SK-N-SH (cell line): ENCODE measurements at regions not wholly inside any gene's neighbourhood (a gene's known extent, or its start where the extent isn't known, plus 50 kb on each side); places are given as distances from the start of the nearest gene placed in this dataset.

ENCODE experiments used
- CTCF ChIA-PET: fragments of 300-600, 350-600 bp; formaldehyde crosslinking; extraction: SDS; loops from one replicate; lab custom pipeline; 2021; lab: Yijun Ruan, JAX
- POLR2A ChIA-PET: fragments of 350-600 bp; sonication (Branson Sonifier 250); formaldehyde crosslinking; extraction: SDS; loops from one replicate; lab custom pipeline; 2020; ENCODE audit warnings: antibody characterized with exemption, inconsistent platforms; lab: Yijun Ruan, JAX
- DNase-seq: peaks from one replicate; pipeline ENCODE4 v3.0.0; 2012
- H2AFZ ChIP-seq: fragments of 200-600 bp; sonication (generic); 2 replicates; pipeline ENCODE4 v1.8.1; 2016; ENCODE audit warnings: antibody characterized with exemption, mild to moderate bottlenecking, low read depth
- H3F3A ChIP-seq: fragments of 200-600 bp; sonication (generic); replicated peaks from 2 replicates; pipeline ENCODE3; 2016; ENCODE audit warnings: antibody characterized with exemption, mild to moderate bottlenecking; ENCODE audit not compliant: insufficient read depth
- H3K27ac ChIP-seq, 2 experiments: fragments of 200-500 bp in 1 of 2; fragments of 200-600 bp in 1 of 2; sonication (Bioruptor generic) in 1 of 2; sonication (generic), shearing (Covaris generic) in 1 of 2; 2 replicates each; pipeline versions ENCODE4 v1.5.1 to v1.6.1; 2014 to 2016; ENCODE audit warnings: low read depth in 2 of 2, inconsistent platforms in 1 of 2, low read length in 1 of 2, mild to moderate bottlenecking in 1 of 2, mixed read lengths in 1 of 2
- H3K27me3 ChIP-seq: fragments of 200-600 bp; sonication (generic), shearing (Covaris generic); 2 replicates; pipeline ENCODE4 v1.6.1; 2016; ENCODE audit warnings: mixed run types; ENCODE audit not compliant: insufficient read depth
- H3K36me3 ChIP-seq, 2 experiments: fragments of 200-500 bp in 1 of 2; fragments of 200-600 bp in 1 of 2; sonication (Bioruptor generic) in 1 of 2; sonication (generic) in 1 of 2; replicated peaks in 1 of 2; 2 replicates each; pipeline versions ENCODE3 to v1.5.1; 2014 to 2016; ENCODE audit warnings: low read length in 1 of 2, mild to moderate bottlenecking in 1 of 2; ENCODE audit not compliant: insufficient read depth in 2 of 2, control insufficient read depth in 1 of 2
- H3K4me1 ChIP-seq, 2 experiments: fragments of 200-500 bp in 1 of 2; fragments of 200-600 bp in 1 of 2; sonication (Bioruptor generic) in 1 of 2; sonication (generic), shearing (Covaris generic) in 1 of 2; 2 replicates each; pipeline versions ENCODE4 v1.5.1 to v1.6.1; 2014 to 2016; ENCODE audit warnings: low read depth in 1 of 2, low read length in 1 of 2, mixed run types in 1 of 2; ENCODE audit not compliant: insufficient read depth in 2 of 2, control insufficient read depth in 1 of 2
- H3K4me2 ChIP-seq: fragments of 200-600 bp; sonication (generic), shearing (Covaris generic); 2 replicates; pipeline ENCODE4 v1.6.1; 2017; ENCODE audit warnings: mixed run types
- H3K4me3 ChIP-seq, 2 experiments: fragments of 200-500 bp in 1 of 2; fragments of 200-600 bp in 1 of 2; sonication (Bioruptor generic) in 1 of 2; sonication (generic), shearing (Covaris generic) in 1 of 2; 2 replicates each; pipeline versions ENCODE4 v1.5.1 to v1.8.1; 2014 to 2016; ENCODE audit warnings: low read depth in 2 of 2, inconsistent platforms in 1 of 2, low read length in 1 of 2, mild to moderate bottlenecking in 1 of 2, mixed read lengths in 1 of 2, moderate library complexity in 1 of 2
- H3K79me2 ChIP-seq: fragments of 200-600 bp; sonication (generic); 2 replicates; pipeline ENCODE4 v1.8.1; 2017; ENCODE audit warnings: mild to moderate bottlenecking; ENCODE audit not compliant: insufficient read depth
- H3K9ac ChIP-seq: fragments of 200-600 bp; sonication (generic); 2 replicates; pipeline ENCODE4 v1.6.1; 2017; ENCODE audit warnings: mixed run types
- H3K9me2 ChIP-seq: fragments of 200-600 bp; sonication (generic); 2 replicates; pipeline ENCODE4 v1.6.1; 2017; ENCODE audit warnings: mixed run types
- H3K9me3 ChIP-seq: fragments of 200-600 bp; sonication (generic); 2 replicates; pipeline ENCODE4 v1.6.1; 2017; ENCODE audit warnings: mixed run types, mild to moderate bottlenecking, moderate library complexity
- H4K20me1 ChIP-seq: fragments of 200-600 bp; sonication (generic); 2 replicates; pipeline ENCODE4 v1.6.1; 2017; ENCODE audit warnings: mild to moderate bottlenecking, mixed run types; ENCODE audit not compliant: insufficient read depth
- CHD2 ChIP-seq: fragments of 150-350 bp; IDR thresholded peaks from 2 replicates; pipeline ENCODE4 v1.6.1; 2018; ENCODE audit warnings: low read length; ENCODE audit not compliant: partially characterized antibody
- ELF1 ChIP-seq: IDR thresholded peaks from 2 replicates; pipeline ENCODE4 v1.4.0; 2012
- FOXJ3 ChIP-seq: sonication (generic); formaldehyde crosslinking; IDR thresholded peaks from 2 replicates; pipeline ENCODE4 v1.5.1; 2020; ENCODE audit warnings: mild to moderate bottlenecking, missing genetic modification reagents
- FOXM1 ChIP-seq: IDR thresholded peaks from 2 replicates; pipeline ENCODE4 v1.4.0; 2012; ENCODE audit warnings: low read depth, mild to moderate bottlenecking
- GABPA ChIP-seq: IDR thresholded peaks from 2 replicates; pipeline ENCODE4 v1.4.0; 2012; ENCODE audit warnings: low read depth, mild to moderate bottlenecking
- GATA2 ChIP-seq: sonication (generic); formaldehyde crosslinking; IDR thresholded peaks from 2 replicates; pipeline ENCODE4 v1.5.0; 2020; ENCODE audit warnings: mild to moderate bottlenecking, missing genetic modification reagents
- MXI1 ChIP-seq: IDR thresholded peaks from 2 replicates; pipeline ENCODE4 v1.6.1; 2012; ENCODE audit warnings: mild to moderate bottlenecking, low read depth, low read length, improper control_type of control experiment
- NFIC ChIP-seq: IDR thresholded peaks from 2 replicates; pipeline ENCODE4 v1.4.0; 2012; ENCODE audit warnings: borderline replicate concordance
- RAD21 ChIP-seq: IDR thresholded peaks from 2 replicates; pipeline ENCODE4 v1.6.1; 2012; ENCODE audit warnings: mild to moderate bottlenecking, low read length
- RCOR1 ChIP-seq: fragments of 150-350 bp; IDR thresholded peaks from 2 replicates; pipeline ENCODE4 v1.6.1; 2017; ENCODE audit warnings: antibody characterized with exemption, low read length
- RFX5 ChIP-seq: IDR thresholded peaks from 2 replicates; pipeline ENCODE4 v1.6.1; 2012; ENCODE audit warnings: mild to moderate bottlenecking, improper control_type of control experiment, low read length
- SIN3A ChIP-seq: IDR thresholded peaks from 2 replicates; pipeline ENCODE4 v1.6.1; 2012; ENCODE audit warnings: low read depth, mild to moderate bottlenecking, low read length, moderate library complexity, borderline replicate concordance
- SMC3 ChIP-seq: IDR thresholded peaks from 2 replicates; pipeline ENCODE4 v1.6.1; 2012; ENCODE audit warnings: low read depth, low read length, improper control_type of control experiment
- TAF1 ChIP-seq: IDR thresholded peaks from 2 replicates; pipeline ENCODE4 v1.6.1; 2012; ENCODE audit warnings: low read depth, mild to moderate bottlenecking, low read length, moderate library complexity, borderline replicate concordance
- TCF12 ChIP-seq: IDR thresholded peaks from 2 replicates; pipeline ENCODE4 v1.4.0; 2012
- YY1 ChIP-seq: IDR thresholded peaks from 2 replicates; pipeline ENCODE4 v1.4.0; 2012; ENCODE audit warnings: low read depth, mild to moderate bottlenecking
- WGBS: methylation state at CpG from one replicate; pipeline ENCODE4 v1.1.6; 2017; ENCODE audit warnings: low lambda C conversion rate; 5-methylcytosine and 5-hydroxymethylcytosine counted together
- TF ChIP-seq, protein P1 (sequence below): IDR thresholded peaks from 2 replicates; pipeline ENCODE4 v1.4.0; 2012; ENCODE audit warnings: low read depth
- TF ChIP-seq, protein P2 (sequence below): IDR thresholded peaks from 2 replicates; pipeline ENCODE4 v1.4.0; 2012; ENCODE audit warnings: low read depth, borderline replicate concordance
- TF ChIP-seq, protein P3 (sequence below): IDR thresholded peaks from 2 replicates; pipeline ENCODE4 v1.4.0; 2012; ENCODE audit warnings: low read depth, borderline replicate concordance
- TF ChIP-seq, protein P4 (sequence below): fragments of 150-350 bp; IDR thresholded peaks from 2 replicates; pipeline ENCODE4 v1.6.1; 2016; ENCODE audit warnings: mild to moderate bottlenecking, low read depth, low read length

DNA sequence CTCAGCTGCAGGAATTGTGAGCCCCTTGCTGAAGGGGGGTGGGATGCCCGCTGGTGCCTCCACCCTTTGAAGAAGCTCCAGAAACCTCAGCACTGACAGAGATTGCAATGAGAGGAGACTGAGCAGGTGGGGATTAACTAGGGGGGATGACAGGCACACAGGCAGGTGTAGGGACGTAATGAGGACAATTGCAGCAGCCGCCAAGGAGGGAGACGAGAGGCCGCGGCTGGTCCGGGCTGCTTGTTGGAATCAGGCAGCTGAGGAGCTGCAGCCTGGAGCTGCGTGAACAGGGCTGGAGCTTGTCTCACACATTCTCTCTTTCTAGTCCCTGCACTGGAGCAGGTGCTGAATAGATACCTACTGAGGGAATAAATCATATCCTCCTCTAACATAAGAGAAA, 122.0 kb upstream of the TCERG1L start:
- Histone ChIP-seq H3K79me2 (no peaks in the 10 kb centered on the region), H4K20me1 (no peaks in the 10 kb centered on the region), H2AFZ (no peak overlapping the region), H3K4me2 (no peak overlapping the region), H3K9me2 (no peaks in the 10 kb centered on the region), H3K4me3 (no peak overlapping the region), H3F3A (no peaks in the 10 kb centered on the region), H3K4me1 (peaks cover 0 to 31% of the 10 kb centered on the region in 2 experiments; a peak in 2 of 4 replicates), H3K27me3 (no peaks in the 10 kb centered on the region), H3K27ac (no peak overlapping the region), H3K9ac (no peak overlapping the region), H3K9me3 (no peaks in the 10 kb centered on the region), H3K36me3 (no peaks in the 10 kb centered on the region)
- CTCF ChIA-PET = interaction anchor here (7.7 kb wide), 1 partner anchor 20 kb away, joined by 52 read pairs; no protein-coding TSS in a partner anchor
- TF ChIP-seq RFX5 = no peak
- no peak for TF ChIP-seq MXI1
- no peak for TF ChIP-seq FOXJ3
- TF ChIP-seq YY1 = no peak
- TF ChIP-seq CHD2 = no peak
- no peak for TF ChIP-seq RAD21
- TF ChIP-seq ELF1 = no peak
- TF ChIP-seq TCF12 = no peak
- no peak for TF ChIP-seq SMC3
- TF ChIP-seq SIN3A = no peak
- TF ChIP-seq, protein P1, sequence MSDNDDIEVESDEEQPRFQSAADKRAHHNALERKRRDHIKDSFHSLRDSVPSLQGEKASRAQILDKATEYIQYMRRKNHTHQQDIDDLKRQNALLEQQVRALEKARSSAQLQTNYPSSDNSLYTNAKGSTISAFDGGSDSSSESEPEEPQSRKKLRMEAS = no peak
- TF ChIP-seq, protein P2, sequence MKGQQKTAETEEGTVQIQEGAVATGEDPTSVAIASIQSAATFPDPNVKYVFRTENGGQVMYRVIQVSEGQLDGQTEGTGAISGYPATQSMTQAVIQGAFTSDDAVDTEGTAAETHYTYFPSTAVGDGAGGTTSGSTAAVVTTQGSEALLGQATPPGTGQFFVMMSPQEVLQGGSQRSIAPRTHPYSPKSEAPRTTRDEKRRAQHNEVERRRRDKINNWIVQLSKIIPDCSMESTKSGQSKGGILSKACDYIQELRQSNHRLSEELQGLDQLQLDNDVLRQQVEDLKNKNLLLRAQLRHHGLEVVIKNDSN = no peak
- no peak for TF ChIP-seq NFIC
- TF ChIP-seq, protein P3, sequence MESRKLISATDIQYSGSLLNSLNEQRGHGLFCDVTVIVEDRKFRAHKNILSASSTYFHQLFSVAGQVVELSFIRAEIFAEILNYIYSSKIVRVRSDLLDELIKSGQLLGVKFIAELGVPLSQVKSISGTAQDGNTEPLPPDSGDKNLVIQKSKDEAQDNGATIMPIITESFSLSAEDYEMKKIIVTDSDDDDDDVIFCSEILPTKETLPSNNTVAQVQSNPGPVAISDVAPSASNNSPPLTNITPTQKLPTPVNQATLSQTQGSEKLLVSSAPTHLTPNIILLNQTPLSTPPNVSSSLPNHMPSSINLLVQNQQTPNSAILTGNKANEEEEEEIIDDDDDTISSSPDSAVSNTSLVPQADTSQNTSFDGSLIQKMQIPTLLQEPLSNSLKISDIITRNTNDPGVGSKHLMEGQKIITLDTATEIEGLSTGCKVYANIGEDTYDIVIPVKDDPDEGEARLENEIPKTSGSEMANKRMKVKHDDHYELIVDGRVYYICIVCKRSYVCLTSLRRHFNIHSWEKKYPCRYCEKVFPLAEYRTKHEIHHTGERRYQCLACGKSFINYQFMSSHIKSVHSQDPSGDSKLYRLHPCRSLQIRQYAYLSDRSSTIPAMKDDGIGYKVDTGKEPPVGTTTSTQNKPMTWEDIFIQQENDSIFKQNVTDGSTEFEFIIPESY = no peak
- TF ChIP-seq TAF1 = no peak
- no peak for DNase-seq
- POLR2A ChIA-PET = no interaction called here
- 48% methylated on average over 6 of the region's 8 CpGs for WGBS

DNA sequence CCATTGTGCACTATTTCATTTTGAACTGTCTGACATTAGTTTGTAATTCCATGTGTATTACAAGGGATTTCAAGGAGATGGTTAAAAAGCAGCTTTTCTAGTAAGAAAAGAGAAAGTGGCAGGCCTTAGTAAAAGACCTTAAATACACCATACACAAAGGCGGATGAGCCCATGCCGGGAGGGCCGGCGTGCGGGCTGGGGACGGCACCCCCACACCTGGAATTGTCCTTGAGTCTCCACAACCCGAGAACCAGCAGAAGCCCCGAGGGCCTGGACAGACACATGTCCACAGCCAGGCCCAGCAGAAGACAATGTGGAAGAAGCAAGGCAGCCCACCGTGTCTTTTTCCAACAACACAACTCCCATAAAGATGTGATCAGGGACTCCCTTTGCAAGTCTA, 123.7 kb upstream of the TCERG1L start:
- Histone ChIP-seq H3K4me3 (no peak overlapping the region), H3K79me2 (no peaks in the 10 kb centered on the region), H3F3A (no peaks in the 10 kb centered on the region), H2AFZ (no peak overlapping the region), H3K9ac (no peak overlapping the region), H3K4me2 (no peak overlapping the region), H3K36me3 (no peaks in the 10 kb centered on the region), H3K4me1 (peaks cover 0 to 22% of the 10 kb centered on the region in 2 experiments; a peak in 2 of 4 replicates), H3K27me3 (no peaks in the 10 kb centered on the region)
- no peak for DNase-seq
- 86% methylated on average over 6 of the region's 9 CpGs for WGBS
- CTCF ChIA-PET = interaction anchor here (1.3 to 7.7 kb wide), 2 partner anchors 18 to 440 kb away, joined by 4 to 52 read pairs; no protein-coding TSS in a partner anchor
- TF ChIP-seq, protein P4, sequence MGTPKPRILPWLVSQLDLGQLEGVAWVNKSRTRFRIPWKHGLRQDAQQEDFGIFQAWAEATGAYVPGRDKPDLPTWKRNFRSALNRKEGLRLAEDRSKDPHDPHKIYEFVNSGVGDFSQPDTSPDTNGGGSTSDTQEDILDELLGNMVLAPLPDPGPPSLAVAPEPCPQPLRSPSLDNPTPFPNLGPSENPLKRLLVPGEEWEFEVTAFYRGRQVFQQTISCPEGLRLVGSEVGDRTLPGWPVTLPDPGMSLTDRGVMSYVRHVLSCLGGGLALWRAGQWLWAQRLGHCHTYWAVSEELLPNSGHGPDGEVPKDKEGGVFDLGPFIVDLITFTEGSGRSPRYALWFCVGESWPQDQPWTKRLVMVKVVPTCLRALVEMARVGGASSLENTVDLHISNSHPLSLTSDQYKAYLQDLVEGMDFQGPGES = no peak
- TF ChIP-seq TAF1 (no peak), GATA2 (no peak), GABPA (no peak), SIN3A (no peak), FOXM1 (no peak), RCOR1 (no peak), RFX5 (no peak), YY1 (no peak)
- TF ChIP-seq, protein P1 = no peak
- TF ChIP-seq, all 33 proteins: peak for 0
- Histone ChIP-seq H3K9me2 (no peaks in the 10 kb centered on the region), H3K27ac (no peak overlapping the region), H3K9me3 (no peaks in the 10 kb centered on the region), H4K20me1 (no peaks in the 10 kb centered on the region)
- POLR2A ChIA-PET = no interaction called here
